HCT116 (cell line): ENCODE measurements at regions not wholly inside any gene's neighbourhood (a gene's known extent, or its start where the extent isn't known, plus 50 kb on each side); places are given as distances from the start of the nearest gene placed in this dataset.

ENCODE experiments used
- ATAC-seq: fragments of 200-7000 bp; cut with Tn5 transposase; 2 replicates; pipeline ENCODE4 v1.9.1; 2020; ENCODE audit warnings: mild to moderate bottlenecking, moderate library complexity
- BruUV-seq: library from RNA; stranded (reverse); fragments of 400-500 nt; replicated peaks from 2 replicates; lab custom pipeline; 2021; lab: Mats Ljungman, UMichigan
- CTCF ChIA-PET: fragments of 300-600 bp; sonication (Branson Sonifier 250); formaldehyde crosslinking; loops from one replicate; lab custom pipeline; 2021; ENCODE audit warnings: antibody characterized with exemption; lab: Charles Lee
- POLR2A ChIA-PET: fragments of 300-600, 350-600 bp; sonication (Branson Sonifier 250); formaldehyde crosslinking; loops from one replicate; lab custom pipeline; 2021; ENCODE audit warnings: antibody characterized with exemption; lab: Charles Lee
- RAD21 ChIA-PET, 2 experiments: fragments of 300-600 bp; sonication (Branson Sonifier 250); formaldehyde crosslinking; loops; one replicate each; lab custom pipeline; 2023; ENCODE audit warnings: low total read pairs in 2 of 2; ENCODE audit not compliant: uncharacterized antibody in 2 of 2, unreplicated experiment in 2 of 2, low non-redundant PET in 1 of 2; lab: Charles Lee
- DNase-seq: peaks from one replicate; pipeline ENCODE4 v3.0.0-alpha.2; 2010; ENCODE audit warnings: low read depth, low spot score
- H2AFZ ChIP-seq: fragments of 200-600 bp; shearing (Covaris generic), sonication (generic); 2 replicates; pipeline ENCODE4 v1.6.1; 2017; ENCODE audit warnings: low read depth, mixed run types, mixed read lengths, antibody characterized with exemption, low read length; ENCODE audit not compliant: poor library complexity, severe bottlenecking
- H3K27ac ChIP-seq: 2 replicates; pipeline ENCODE4 v1.5.1; 2012; ENCODE audit warnings: low read depth, low read length
- H3K27me3 ChIP-seq: fragments of 200-600 bp; sonication (generic); 2 replicates; pipeline ENCODE4 v1.6.1; 2016; ENCODE audit warnings: mixed run types, low read length, mixed read lengths; ENCODE audit not compliant: insufficient read depth
- H3K36me3 ChIP-seq, 2 experiments: fragments of 200-500 bp in 1 of 2; fragments of 200-600 bp in 1 of 2; sonication (Bioruptor generic) in 1 of 2; sonication (generic) in 1 of 2; 2 replicates each; pipeline versions ENCODE4 v1.5.1 to v1.6.1; 2014 to 2016; ENCODE audit warnings: low read length in 2 of 2, inconsistent platforms in 1 of 2, mixed read lengths in 1 of 2, mixed run types in 1 of 2; ENCODE audit not compliant: insufficient read depth in 2 of 2, control insufficient read depth in 1 of 2
- H3K4me1 ChIP-seq, 2 experiments: fragments of 200-600 bp in 1 of 2; sonication (generic) in 1 of 2; 2 replicates each; pipeline versions ENCODE4 v1.5.1 to v1.6.1; 2012 to 2017; ENCODE audit warnings: low read length in 2 of 2, inconsistent platforms in 1 of 2, mild to moderate bottlenecking in 1 of 2, mixed read lengths in 1 of 2, mixed run types in 1 of 2, moderate library complexity in 1 of 2; ENCODE audit not compliant: insufficient read depth in 2 of 2, control insufficient read depth in 1 of 2
- H3K4me2 ChIP-seq: fragments of 200-600 bp; sonication (generic); 2 replicates; pipeline ENCODE4 v1.6.1; 2017; ENCODE audit warnings: mixed run types, low read length, mixed read lengths
- H3K4me3 ChIP-seq, 2 experiments: fragments of 200-600 bp in 1 of 2; sonication (generic) in 1 of 2; replicated peaks in 1 of 2; 2 replicates each; pipeline ENCODE4 v1.5.1; 2011 to 2016; ENCODE audit warnings: low read length in 2 of 2, control low read depth in 1 of 2, low read depth in 1 of 2, mild to moderate bottlenecking in 1 of 2, mixed read lengths in 1 of 2, mixed run types in 1 of 2
- H3K79me2 ChIP-seq: fragments of 200-600 bp; sonication (generic); 2 replicates; pipeline ENCODE4 v1.6.1; 2017; ENCODE audit warnings: mild to moderate bottlenecking, mixed run types, low read length, moderate library complexity, mixed read lengths; ENCODE audit not compliant: insufficient read depth
- H3K9ac ChIP-seq: fragments of 200-600 bp; sonication (generic); 2 replicates; pipeline ENCODE4 v1.6.1; 2016; ENCODE audit warnings: low read length, mixed read lengths
- H3K9me2 ChIP-seq: fragments of 200-600 bp; sonication (generic), shearing (Covaris generic); 2 replicates; pipeline ENCODE4 v1.6.1; 2017; ENCODE audit warnings: mixed run types, mild to moderate bottlenecking, moderate library complexity; ENCODE audit not compliant: insufficient read depth
- H3K9me3 ChIP-seq, 2 experiments: fragments of 200-500 bp in 1 of 2; fragments of 200-600 bp in 1 of 2; sonication (Bioruptor generic) in 1 of 2; sonication (generic) in 1 of 2; 2 replicates each; pipeline ENCODE4 v1.6.1; 2014 to 2017; ENCODE audit warnings: low read length in 2 of 2, mixed read lengths in 2 of 2, inconsistent platforms in 1 of 2, low read depth in 1 of 2, mild to moderate bottlenecking in 1 of 2, mixed run types in 1 of 2, moderate library complexity in 1 of 2; ENCODE audit not compliant: control insufficient read depth in 1 of 2, insufficient read depth in 1 of 2
- H4K20me1 ChIP-seq: fragments of 200-600 bp; sonication (generic), shearing (Covaris generic); 2 replicates; pipeline ENCODE4 v1.6.1; 2017; ENCODE audit warnings: mixed run types, mild to moderate bottlenecking, moderate library complexity; ENCODE audit not compliant: insufficient read depth
- CBX3 ChIP-seq: IDR thresholded peaks from 2 replicates; pipeline ENCODE4 v1.6.1; 2012; ENCODE audit warnings: low read depth
- EGR1 ChIP-seq: IDR thresholded peaks from 2 replicates; pipeline ENCODE4 v1.6.1; 2012; ENCODE audit warnings: low read depth
- ELF1 ChIP-seq: IDR thresholded peaks from 2 replicates; pipeline ENCODE4 v1.6.1; 2012; ENCODE audit warnings: low read depth, borderline replicate concordance
- EZH2phosphoT487 ChIP-seq: fragments of 200-600 bp; IDR thresholded peaks from 2 replicates; pipeline ENCODE4 v1.6.1; 2018; ENCODE audit warnings: antibody characterized with exemption, borderline replicate concordance
- JUND ChIP-seq: IDR thresholded peaks from 2 replicates; pipeline ENCODE4 v1.6.1; 2012
- POLR2A ChIP-seq: IDR thresholded peaks from 2 replicates; pipeline ENCODE4 v1.7.0; 2011; ENCODE audit warnings: borderline replicate concordance; ENCODE audit not compliant: insufficient read depth, insufficient read length; ENCODE audit errors: extremely low read depth
- POLR2AphosphoS5 ChIP-seq: IDR thresholded peaks from 2 replicates; pipeline ENCODE4 v1.6.1; 2011; ENCODE audit warnings: mild to moderate bottlenecking, low read depth, low read length, moderate library complexity
- RAD21 ChIP-seq: IDR thresholded peaks from 2 replicates; pipeline ENCODE4 v1.6.1; 2012; ENCODE audit warnings: low read depth, mild to moderate bottlenecking
- SP1 ChIP-seq: IDR thresholded peaks from 2 replicates; pipeline ENCODE4 v1.6.1; 2012; ENCODE audit warnings: low read depth
- SRF ChIP-seq: IDR thresholded peaks from 2 replicates; pipeline ENCODE4 v1.6.1; 2012; ENCODE audit warnings: low read depth
- YY1 ChIP-seq: IDR thresholded peaks from 2 replicates; pipeline ENCODE4 v1.6.1; 2011; ENCODE audit warnings: low read length, low read depth, moderate library complexity, mild to moderate bottlenecking; ENCODE audit not compliant: insufficient replicate concordance; ENCODE audit errors: extremely low read depth
- ZFX ChIP-seq: fragments of 450-650 bp; IDR thresholded peaks from 2 replicates; pipeline ENCODE4 v1.6.1; 2017
- ZNF274 ChIP-seq: fragments of 200-500 bp; sonication (Bioruptor generic); IDR thresholded peaks from 2 replicates; pipeline ENCODE4 v1.6.1; 2014; ENCODE audit warnings: mild to moderate bottlenecking, low read depth, low read length, inconsistent platforms
- intact Hi-C: fragments of 100-400 bp; cut with micrococcal nuclease; formaldehyde crosslinking; loops from 2 replicates; pipeline ENCODE4 v1.10.0; 2022
- TF ChIP-seq, protein P1 (sequence below): IDR thresholded peaks from 2 replicates; pipeline ENCODE4 v1.6.1; 2012
- TF ChIP-seq, protein P2 (sequence below): IDR thresholded peaks from 2 replicates; pipeline ENCODE4 v1.6.1; 2012
- TF ChIP-seq, protein P3 (sequence below): IDR thresholded peaks from 2 replicates; pipeline ENCODE4 v1.6.1; 2012; ENCODE audit warnings: low read depth
- TF ChIP-seq, protein P4 (sequence below), 3 experiments: fragments of 200-600 bp in 1 of 3; sonication (generic) in 1 of 3; IDR thresholded peaks in 2 of 3; conservative IDR thresholded peaks in 1 of 3; 2 replicates each; pipeline ENCODE4 v1.5.1; 2012 to 2017; ENCODE audit warnings: low read depth in 2 of 3, low read length in 2 of 3, antibody characterized with exemption in 1 of 3, borderline replicate concordance in 1 of 3, control low read depth in 1 of 3, mild to moderate bottlenecking in 1 of 3, mixed read lengths in 1 of 3, mixed run types in 1 of 3, moderate library complexity in 1 of 3; ENCODE audit not compliant: insufficient read depth in 1 of 3

DNA sequence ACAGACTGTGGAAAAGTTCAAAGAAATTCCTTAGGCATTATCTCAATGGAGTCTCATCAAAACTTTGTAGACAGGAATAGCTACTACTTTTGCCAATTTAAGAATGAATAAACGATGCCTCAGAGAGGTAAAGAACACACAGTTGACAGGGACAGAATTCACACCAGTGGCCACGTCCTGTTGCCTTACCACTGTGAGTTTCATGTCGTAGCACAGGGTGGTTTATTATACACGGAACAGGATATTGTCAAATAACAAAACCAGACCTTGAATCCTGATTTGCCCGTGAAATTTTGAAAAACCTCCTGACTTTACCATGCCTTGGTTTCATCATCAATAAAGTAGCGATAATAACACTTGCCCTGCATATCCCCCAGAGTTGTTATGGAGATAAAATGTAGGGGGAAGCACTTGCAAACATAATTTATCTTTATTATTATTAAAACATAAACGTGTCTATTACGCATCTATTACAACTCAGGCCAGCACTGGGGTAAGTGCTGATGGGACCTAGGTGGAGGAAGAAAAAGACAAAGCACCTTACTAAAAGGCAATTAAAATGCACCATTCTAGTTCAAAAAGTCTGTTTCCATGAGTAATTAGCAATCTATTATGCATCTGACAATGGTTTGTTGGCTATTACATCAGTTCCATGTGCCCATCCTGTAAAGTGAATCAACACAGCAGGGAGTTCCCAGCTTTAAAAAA lies 408.1 kb upstream of the RUNX1 start (continued):
- TF ChIP-seq, protein P1, sequence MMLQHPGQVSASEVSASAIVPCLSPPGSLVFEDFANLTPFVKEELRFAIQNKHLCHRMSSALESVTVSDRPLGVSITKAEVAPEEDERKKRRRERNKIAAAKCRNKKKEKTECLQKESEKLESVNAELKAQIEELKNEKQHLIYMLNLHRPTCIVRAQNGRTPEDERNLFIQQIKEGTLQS = no peak
- TF ChIP-seq POLR2A (no peak), EGR1 (no peak), ZFX (no peak)

DNA sequence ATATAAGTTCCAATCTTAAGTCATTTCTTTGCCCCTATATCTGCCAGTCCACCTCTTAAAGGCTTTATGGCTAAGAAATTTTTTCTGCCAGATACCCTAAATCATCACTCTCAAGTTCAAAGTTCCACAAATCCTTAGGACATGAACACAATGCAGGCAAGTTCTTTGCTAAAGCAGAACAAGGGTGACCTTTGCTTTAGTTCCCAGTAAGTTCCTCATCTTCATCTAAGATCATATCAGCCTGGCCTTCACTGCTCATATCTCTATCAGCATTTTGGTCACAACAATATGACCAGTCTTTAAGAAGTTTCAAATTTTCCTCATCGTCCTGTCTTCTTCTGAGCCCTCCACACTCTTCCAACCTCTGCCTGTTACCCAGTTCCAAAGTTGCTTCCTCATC lies 402.2 kb upstream of the RUNX1 start:
- ChIA-PET CTCF (no interaction called here), RAD21 (no interaction called here), POLR2A (no interaction called here)
- Histone ChIP-seq H2AFZ (no peak overlapping the region), H3K9ac (no peak overlapping the region), H3K27ac (no peak overlapping the region), H3K27me3 (no peaks in the 10 kb centered on the region), H3K4me3 (no peak overlapping the region), H3K9me3 (peaks cover 0 to 11% of the 10 kb centered on the region in 2 experiments; a peak in 2 of 4 replicates), H3K36me3 (no peaks in the 10 kb centered on the region; a peak in 1 of 4 replicates), H3K9me2 (no peaks in the 10 kb centered on the region), H4K20me1 (no peaks in the 10 kb centered on the region), H3K79me2 (no peaks in the 10 kb centered on the region), H3K4me1 (no peaks in the 10 kb centered on the region), H3K4me2 (no peak overlapping the region)
- DNase-seq = no peak
- BruUV-seq = no TSS peak
- ATAC-seq = no peak
- intact Hi-C loops = no loop called here
- TF ChIP-seq POLR2AphosphoS5 = no peak
- TF ChIP-seq EZH2phosphoT487 = no peak
- TF ChIP-seq, protein P1 = no peak
- TF ChIP-seq SP1 = no peak
- no peak for TF ChIP-seq ZFX
- no peak for TF ChIP-seq JUND
- no peak for TF ChIP-seq EGR1
- no peak for TF ChIP-seq CBX3
- TF ChIP-seq ELF1 = no peak
- no peak for TF ChIP-seq ZNF274
- TF ChIP-seq, protein P2, sequence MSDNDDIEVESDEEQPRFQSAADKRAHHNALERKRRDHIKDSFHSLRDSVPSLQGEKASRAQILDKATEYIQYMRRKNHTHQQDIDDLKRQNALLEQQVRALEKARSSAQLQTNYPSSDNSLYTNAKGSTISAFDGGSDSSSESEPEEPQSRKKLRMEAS = no peak
- no peak for TF ChIP-seq YY1
- no peak for TF ChIP-seq POLR2A
- TF ChIP-seq RAD21 = no peak
- TF ChIP-seq, protein P3, sequence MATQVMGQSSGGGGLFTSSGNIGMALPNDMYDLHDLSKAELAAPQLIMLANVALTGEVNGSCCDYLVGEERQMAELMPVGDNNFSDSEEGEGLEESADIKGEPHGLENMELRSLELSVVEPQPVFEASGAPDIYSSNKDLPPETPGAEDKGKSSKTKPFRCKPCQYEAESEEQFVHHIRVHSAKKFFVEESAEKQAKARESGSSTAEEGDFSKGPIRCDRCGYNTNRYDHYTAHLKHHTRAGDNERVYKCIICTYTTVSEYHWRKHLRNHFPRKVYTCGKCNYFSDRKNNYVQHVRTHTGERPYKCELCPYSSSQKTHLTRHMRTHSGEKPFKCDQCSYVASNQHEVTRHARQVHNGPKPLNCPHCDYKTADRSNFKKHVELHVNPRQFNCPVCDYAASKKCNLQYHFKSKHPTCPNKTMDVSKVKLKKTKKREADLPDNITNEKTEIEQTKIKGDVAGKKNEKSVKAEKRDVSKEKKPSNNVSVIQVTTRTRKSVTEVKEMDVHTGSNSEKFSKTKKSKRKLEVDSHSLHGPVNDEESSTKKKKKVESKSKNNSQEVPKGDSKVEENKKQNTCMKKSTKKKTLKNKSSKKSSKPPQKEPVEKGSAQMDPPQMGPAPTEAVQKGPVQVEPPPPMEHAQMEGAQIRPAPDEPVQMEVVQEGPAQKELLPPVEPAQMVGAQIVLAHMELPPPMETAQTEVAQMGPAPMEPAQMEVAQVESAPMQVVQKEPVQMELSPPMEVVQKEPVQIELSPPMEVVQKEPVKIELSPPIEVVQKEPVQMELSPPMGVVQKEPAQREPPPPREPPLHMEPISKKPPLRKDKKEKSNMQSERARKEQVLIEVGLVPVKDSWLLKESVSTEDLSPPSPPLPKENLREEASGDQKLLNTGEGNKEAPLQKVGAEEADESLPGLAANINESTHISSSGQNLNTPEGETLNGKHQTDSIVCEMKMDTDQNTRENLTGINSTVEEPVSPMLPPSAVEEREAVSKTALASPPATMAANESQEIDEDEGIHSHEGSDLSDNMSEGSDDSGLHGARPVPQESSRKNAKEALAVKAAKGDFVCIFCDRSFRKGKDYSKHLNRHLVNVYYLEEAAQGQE = no peak
- TF ChIP-seq, protein P4, sequence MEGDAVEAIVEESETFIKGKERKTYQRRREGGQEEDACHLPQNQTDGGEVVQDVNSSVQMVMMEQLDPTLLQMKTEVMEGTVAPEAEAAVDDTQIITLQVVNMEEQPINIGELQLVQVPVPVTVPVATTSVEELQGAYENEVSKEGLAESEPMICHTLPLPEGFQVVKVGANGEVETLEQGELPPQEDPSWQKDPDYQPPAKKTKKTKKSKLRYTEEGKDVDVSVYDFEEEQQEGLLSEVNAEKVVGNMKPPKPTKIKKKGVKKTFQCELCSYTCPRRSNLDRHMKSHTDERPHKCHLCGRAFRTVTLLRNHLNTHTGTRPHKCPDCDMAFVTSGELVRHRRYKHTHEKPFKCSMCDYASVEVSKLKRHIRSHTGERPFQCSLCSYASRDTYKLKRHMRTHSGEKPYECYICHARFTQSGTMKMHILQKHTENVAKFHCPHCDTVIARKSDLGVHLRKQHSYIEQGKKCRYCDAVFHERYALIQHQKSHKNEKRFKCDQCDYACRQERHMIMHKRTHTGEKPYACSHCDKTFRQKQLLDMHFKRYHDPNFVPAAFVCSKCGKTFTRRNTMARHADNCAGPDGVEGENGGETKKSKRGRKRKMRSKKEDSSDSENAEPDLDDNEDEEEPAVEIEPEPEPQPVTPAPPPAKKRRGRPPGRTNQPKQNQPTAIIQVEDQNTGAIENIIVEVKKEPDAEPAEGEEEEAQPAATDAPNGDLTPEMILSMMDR (IDR thresholded peaks at IDR 0.05 in 2 of 3, conservative IDR thresholded peaks at IDR 0.05 in 1 of 3; ENCODE audit: borderline replicate concordance in 1 of 3, insufficient read depth in 1 of 3, low read depth in 2 of 3, low read length in 2 of 3) = no peak
- no peak for TF ChIP-seq SRF
